ENCODE measurements at regions not wholly inside any gene's neighbourhood (a gene's known extent, or its start where the extent isn't known, plus 50 kb on each side); places are given as distances from the start of the nearest gene placed in this dataset.
A peak's percentile ranks its signal among the peaks of the same experiment; 100 is the strongest.

GRCh38 chr6:156336733-156337132 lies 440.4 kb upstream of the ARID1B start:
- Mint-ChIP-seq H3K36me3 (ENCODE audit: unreplicated experiment) (peaks cover 2% of the 10 kb centered on the region), H3K27me3 (ENCODE audit: unreplicated experiment) (peaks cover 4% of the 10 kb centered on the region), H3K4me3 (ENCODE audit: unreplicated experiment) (no peak overlapping the region), H3K9me3 (ENCODE audit: unreplicated experiment) (no peaks in the 10 kb centered on the region), H3K27ac (ENCODE audit: unreplicated experiment) (no peak overlapping the region), H3K4me1 (ENCODE audit: low read depth, unreplicated experiment) (peaks cover 5% of the 10 kb centered on the region)
- no peak for DNase-seq
- no peak for TF ChIP-seq CTCF (IDR thresholded peaks at IDR 0.05; ENCODE audit: partially characterized antibody, unreplicated experiment)

DNA sequence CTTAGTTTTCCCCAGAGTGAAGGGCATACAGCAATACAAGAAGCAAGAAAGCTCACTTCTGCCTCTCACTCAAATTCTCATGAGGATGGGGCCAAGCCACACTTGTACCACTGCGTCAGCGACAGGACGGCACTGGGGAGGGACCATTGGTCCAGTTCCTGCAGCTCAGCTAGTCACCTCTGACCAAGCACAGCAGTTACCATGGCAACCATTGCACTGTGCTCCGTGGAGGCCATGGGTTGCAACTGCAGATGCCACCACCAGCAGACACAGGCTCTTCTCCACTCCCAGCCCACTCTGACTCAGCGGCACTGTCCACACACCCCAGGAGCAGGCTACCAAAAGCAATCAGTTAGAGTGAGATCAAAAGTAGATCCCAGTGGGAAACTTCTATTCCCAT lies 441.1 kb upstream of the ARID1B start:
- H3K27me3 Mint-ChIP-seq (ENCODE audit: unreplicated experiment) = peaks cover 4% of the 10 kb centered on the region
- H3K27ac Mint-ChIP-seq (ENCODE audit: unreplicated experiment) = no peak overlapping the region
- H3K4me3 Mint-ChIP-seq (ENCODE audit: unreplicated experiment) = no peak overlapping the region
- H3K4me1 Mint-ChIP-seq (ENCODE audit: low read depth, unreplicated experiment) = peaks cover 5% of the 10 kb centered on the region
- TF ChIP-seq CTCF (IDR thresholded peaks at IDR 0.05; ENCODE audit: partially characterized antibody, unreplicated experiment) = no peak
- H3K36me3 Mint-ChIP-seq (ENCODE audit: unreplicated experiment) = peaks cover 7% of the 10 kb centered on the region
- H3K9me3 Mint-ChIP-seq (ENCODE audit: unreplicated experiment) = peaks cover under 1% of the 10 kb centered on the region
- peak; percentile 22 for DNase-seq

DNA sequence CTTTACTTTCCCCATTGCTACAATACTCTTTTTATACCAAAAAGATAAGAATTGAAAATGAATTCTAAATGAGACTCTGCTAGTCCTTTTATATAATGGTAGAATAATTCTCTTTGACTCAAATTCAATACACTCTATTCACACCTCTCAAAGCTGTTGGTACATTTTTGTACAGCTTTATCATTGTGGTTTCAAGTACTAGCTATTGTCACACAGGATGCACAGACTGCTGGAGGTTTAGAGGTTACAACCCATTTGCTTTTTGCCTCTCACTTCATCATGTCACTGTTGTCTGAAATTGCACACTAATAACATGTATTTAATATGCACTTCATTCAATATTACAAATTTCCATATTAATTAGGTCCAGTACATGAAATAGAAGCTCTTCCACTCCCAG lies 442.2 kb upstream of the ARID1B start:
- H3K27ac Mint-ChIP-seq (ENCODE audit: unreplicated experiment) = no peak overlapping the region
- no peak for TF ChIP-seq CTCF (IDR thresholded peaks at IDR 0.05; ENCODE audit: partially characterized antibody, unreplicated experiment)
- H3K9me3 Mint-ChIP-seq (ENCODE audit: unreplicated experiment) = peaks cover 2% of the 10 kb centered on the region
- peaks cover 5% of the 10 kb centered on the region for H3K4me1 Mint-ChIP-seq (ENCODE audit: low read depth, unreplicated experiment)
- peaks cover 11% of the 10 kb centered on the region for H3K36me3 Mint-ChIP-seq (ENCODE audit: unreplicated experiment)
- DNase-seq = no peak
- H3K4me3 Mint-ChIP-seq (ENCODE audit: unreplicated experiment) = no peak overlapping the region
- H3K27me3 Mint-ChIP-seq (ENCODE audit: unreplicated experiment) = peaks cover 4% of the 10 kb centered on the region

GRCh38 chr6:156319707-156320106 lies 457.5 kb upstream of the ARID1B start:
- no peak for TF ChIP-seq CTCF (IDR thresholded peaks at IDR 0.05; ENCODE audit: partially characterized antibody, unreplicated experiment)
- H3K27ac Mint-ChIP-seq (ENCODE audit: unreplicated experiment) = no peak overlapping the region
- H3K27me3 Mint-ChIP-seq (ENCODE audit: unreplicated experiment) = no peaks in the 10 kb centered on the region
- no peak for DNase-seq
- no peak overlapping the region for H3K4me3 Mint-ChIP-seq (ENCODE audit: unreplicated experiment)
- no peaks in the 10 kb centered on the region for H3K36me3 Mint-ChIP-seq (ENCODE audit: unreplicated experiment)
- H3K9me3 Mint-ChIP-seq (ENCODE audit: unreplicated experiment) = no peaks in the 10 kb centered on the region
- H3K4me1 Mint-ChIP-seq (ENCODE audit: low read depth, unreplicated experiment) = no peaks in the 10 kb centered on the region

GRCh38 chr6:156316583-156317125 lies 460.5 kb upstream of the ARID1B start:
- H3K4me1 Mint-ChIP-seq (ENCODE audit: low read depth, unreplicated experiment) = no peaks in the 10 kb centered on the region
- H3K27me3 Mint-ChIP-seq (ENCODE audit: unreplicated experiment) = no peaks in the 10 kb centered on the region
- no peaks in the 10 kb centered on the region for H3K9me3 Mint-ChIP-seq (ENCODE audit: unreplicated experiment)
- DNase-seq = no peak
- H3K4me3 Mint-ChIP-seq (ENCODE audit: unreplicated experiment) = no peak overlapping the region
- no peak for TF ChIP-seq CTCF (IDR thresholded peaks at IDR 0.05; ENCODE audit: partially characterized antibody, unreplicated experiment)
- no peak overlapping the region for H3K27ac Mint-ChIP-seq (ENCODE audit: unreplicated experiment)
- no peaks in the 10 kb centered on the region for H3K36me3 Mint-ChIP-seq (ENCODE audit: unreplicated experiment)
